ENCODE measurements at regions not wholly inside any gene's neighbourhood (a gene's known extent, or its start where the extent isn't known, plus 50 kb on each side); places are given as distances from the start of the nearest gene placed in this dataset.

GRCh38 chr2:16538707-16539106 lies 126.9 kb downstream of the CYRIA start:
- Histone ChIP-seq H2BK120ac (replicated peaks; ENCODE audit: low read depth, low read length) (no peak overlapping the region), H3K56ac (replicated peaks; ENCODE audit: insufficient read length, low read depth, low read length) (no peak overlapping the region), H3K14ac (ENCODE audit: insufficient read length) (no peak overlapping the region), H2AFZ (ENCODE audit: low read length) (no peak overlapping the region), H3K27ac (ENCODE audit: low read depth, low read length) (no peak overlapping the region), H3K18ac (ENCODE audit: extremely low read depth, low read length) (no peak overlapping the region), H2AK5ac (ENCODE audit: low read depth, low read length) (no peak overlapping the region), H3K36me3 (ENCODE audit: control insufficient read depth in 2 of 4, insufficient read depth in 4 of 4, low read length in 3 of 4) (no peaks in the 10 kb centered on the region), H2BK20ac (ENCODE audit: low read length) (no peak overlapping the region), H4K8ac (ENCODE audit: extremely low read depth, insufficient read depth, low read length) (no peak overlapping the region), H3K4me2 (ENCODE audit: insufficient read depth in 1 of 2, low read depth in 2 of 2, low read length in 2 of 2) (no peak overlapping the region), H3K79me2 (ENCODE audit: control insufficient read depth in 1 of 2, insufficient read depth in 2 of 2, low read length in 2 of 2) (no peaks in the 10 kb centered on the region), H4K20me1 (replicated peaks in 1 of 2; ENCODE audit: control insufficient read depth in 1 of 2, insufficient read depth in 2 of 2, low read length in 2 of 2) (no peaks in the 10 kb centered on the region), H3K23ac (ENCODE audit: insufficient read length) (no peak overlapping the region), H3K27me3 (replicated peaks in 1 of 4; ENCODE audit: control insufficient read depth in 3 of 4, extremely low read depth in 1 of 4, insufficient read depth in 3 of 4, low read length in 3 of 4) (no peaks in the 10 kb centered on the region), H2BK15ac (ENCODE audit: low read length) (no peak overlapping the region), H3K4me3 (ENCODE audit: extremely low read depth in 1 of 4, insufficient read depth in 2 of 4, low read depth in 3 of 4, low read length in 4 of 4) (no peak overlapping the region), H3K23me2 (ENCODE audit: low read depth, low read length) (no peaks in the 10 kb centered on the region), H4K5ac (ENCODE audit: insufficient read length, low read depth, low read length) (no peak overlapping the region), H3K79me1 (ENCODE audit: low read depth, low read length) (no peaks in the 10 kb centered on the region), H2BK12ac (ENCODE audit: low read depth, low read length) (no peak overlapping the region), H3K9me3 (ENCODE audit: insufficient read depth in 2 of 2, low read depth in 1 of 2, low read length in 1 of 2) (no peaks in the 10 kb centered on the region), H3K4me1 (replicated peaks in 1 of 4; ENCODE audit: control insufficient read depth in 3 of 4, insufficient read depth in 4 of 4, low read length in 3 of 4) (no peaks in the 10 kb centered on the region), H4K91ac (replicated peaks; ENCODE audit: insufficient read length, low read length) (no peak overlapping the region), H2BK5ac (ENCODE audit: low read depth, low read length) (no peak overlapping the region), H3K9ac (replicated peaks in 1 of 4; ENCODE audit: extremely low read depth in 1 of 4, low read depth in 3 of 4, low read length in 3 of 4) (no peak overlapping the region), H3K4ac (replicated peaks; ENCODE audit: insufficient read length, low read depth, low read length) (no peak overlapping the region)
- FAIRE-seq (no peak), DNase-seq (ENCODE audit: low read depth in 1 of 2, low spot score in 2 of 2) (no peak)
- WGBS, 2 experiments (ENCODE audit: extremely low coverage in 1 of 2, insufficient coverage in 1 of 2, insufficient read length in 1 of 2, insufficient replicate concordance in 2 of 2, low coverage in 1 of 2, low lambda C conversion rate in 2 of 2, missing lambda C conversion rate in 1 of 2) = 73% methylated on average over 3 of the region's 3 CpGs; no CpG with 5 or more reads in 1 of the 2 experiments
- ChIA-PET POLR2A (ENCODE audit: partially characterized antibody) (no interaction called here), CTCF (ENCODE audit: partially characterized antibody) (interaction anchor here (1.1 to 3.2 kb wide), 3 partner anchors 13 to 218 kb away, joined by 3 to 20 read pairs (median 5); no protein-coding TSS in a partner anchor)
- no peak for TF ChIP-seq E2F6 (IDR thresholded peaks at IDR 0.05)
- TF ChIP-seq GTF2F1 (IDR thresholded peaks at IDR 0.05; ENCODE audit: borderline replicate concordance, low read depth, low read length) = no peak
- TF ChIP-seq CBX5 (IDR thresholded peaks at IDR 0.05; ENCODE audit: low read depth, low read length) = no peak
- no peak for TF ChIP-seq KDM5A (IDR thresholded peaks at IDR 0.05; ENCODE audit: low read length)
- TF ChIP-seq TAF1 (IDR thresholded peaks at IDR 0.05; ENCODE audit: low read depth, low read length) = no peak
- no peak for TF ChIP-seq KDM4A (IDR thresholded peaks at IDR 0.05; ENCODE audit: low read depth, low read length, severe bottlenecking)
- TF ChIP-seq RFX5 (IDR thresholded peaks at IDR 0.05; ENCODE audit: borderline replicate concordance, low read depth, low read length) = no peak
- no peak for TF ChIP-seq BRCA1 (IDR thresholded peaks at IDR 0.05; ENCODE audit: low read depth, low read length)
- TF ChIP-seq RBBP5 (IDR thresholded peaks at IDR 0.05; ENCODE audit: borderline replicate concordance, low read depth, low read length) = no peak
- no peak for TF ChIP-seq SP1 (IDR thresholded peaks at IDR 0.05; ENCODE audit: low read depth, low read length)
- no peak for TF ChIP-seq POU5F1 (IDR thresholded peaks at IDR 0.05; ENCODE audit: low read depth, low read length)
- TF ChIP-seq POLR2AphosphoS5 (IDR thresholded peaks at IDR 0.05; ENCODE audit: low read depth, low read length) = no peak
- TF ChIP-seq CTBP2 (IDR thresholded peaks at IDR 0.05; ENCODE audit: borderline replicate concordance, insufficient read depth, insufficient read length, low read length) = no peak
- TF ChIP-seq USF2 (IDR thresholded peaks at IDR 0.05; ENCODE audit: low read length) = no peak

Measured in H1 (cell line).